IMR-90 (cell line): ENCODE measurements at regions not wholly inside any gene's neighbourhood (a gene's known extent, or its start where the extent isn't known, plus 50 kb on each side); places are given as distances from the start of the nearest gene placed in this dataset.

Experiments used
- ATAC-seq: fragments of 200-7000 bp; cut with Tn5 transposase; 2 replicates; pipeline ENCODE4 v1.9.1; 2020; ENCODE audit warnings: low read depth, mild to moderate bottlenecking, moderate library complexity
- BruUV-seq: library from RNA; stranded (reverse); fragments of 400-500 nt; replicated peaks from 2 replicates; lab custom pipeline; 2021; lab: Mats Ljungman, UMichigan
- CTCF ChIA-PET: fragments of 300-600 bp; formaldehyde crosslinking; extraction: SDS; loops from one replicate; lab custom pipeline; 2021; ENCODE audit warnings: antibody characterized with exemption; lab: Yijun Ruan, JAX
- POLR2A ChIA-PET: fragments of 300-600 bp; sonication (Branson Sonifier 250); formaldehyde crosslinking; loops from one replicate; lab custom pipeline; 2022; ENCODE audit warnings: antibody characterized with exemption; ENCODE audit not compliant: unreplicated experiment; lab: Charles Lee
- DNase-seq: peaks from one replicate; pipeline ENCODE4 v3.0.0; 2013
- H2AFZ ChIP-seq: replicated peaks from 2 replicates; pipeline ENCODE3; 2013; ENCODE audit warnings: low read length, mild to moderate bottlenecking; ENCODE audit not compliant: poor library complexity
- H2AK5ac ChIP-seq: 2 replicates; pipeline ENCODE4 v1.6.1; 2013; ENCODE audit warnings: low read depth, low read length, inconsistent platforms
- H2AK9ac ChIP-seq: replicated peaks from 2 replicates; pipeline ENCODE3; 2013; ENCODE audit warnings: mild to moderate bottlenecking, low read depth, low read length, moderate library complexity; ENCODE audit not compliant: poor library complexity
- H2BK120ac ChIP-seq: 2 replicates; pipeline ENCODE4 v1.6.1; 2013; ENCODE audit warnings: low read depth, low read length, inconsistent platforms
- H2BK15ac ChIP-seq: 3 replicates; pipeline ENCODE4 v1.6.1; 2013; ENCODE audit warnings: low read depth, low read length, inconsistent platforms
- H2BK20ac ChIP-seq: 2 replicates; pipeline ENCODE4 v1.6.1; 2013; ENCODE audit warnings: low read depth, mild to moderate bottlenecking, inconsistent platforms, low read length, moderate library complexity
- H2BK5ac ChIP-seq: 2 replicates; pipeline ENCODE4 v1.6.1; 2013; ENCODE audit warnings: mild to moderate bottlenecking, low read depth, low read length, inconsistent platforms; ENCODE audit not compliant: poor library complexity, severe bottlenecking
- H3K14ac ChIP-seq: replicated peaks from 2 replicates; pipeline ENCODE4 v1.6.1; 2013; ENCODE audit warnings: low read depth, low read length, inconsistent platforms
- H3K18ac ChIP-seq: 2 replicates; pipeline ENCODE4 v1.6.1; 2013; ENCODE audit warnings: low read depth, low read length, control low read depth
- H3K23ac ChIP-seq: 2 replicates; pipeline ENCODE4 v1.6.1; 2013; ENCODE audit warnings: low read depth, low read length, inconsistent platforms
- H3K27ac ChIP-seq: 2 replicates; pipeline ENCODE4 v1.5.1; 2013; ENCODE audit warnings: mild to moderate bottlenecking, control low read depth, low read length; ENCODE audit not compliant: insufficient read depth
- H3K27me3 ChIP-seq: 2 replicates; pipeline ENCODE4 v1.6.1; 2013; ENCODE audit warnings: low read length; ENCODE audit not compliant: control insufficient read depth, insufficient read depth
- H3K36me3 ChIP-seq: 2 replicates; pipeline ENCODE4 v1.6.1; 2013; ENCODE audit warnings: low read length, mixed read lengths; ENCODE audit not compliant: control insufficient read depth, insufficient read depth
- H3K4ac ChIP-seq: 2 replicates; pipeline ENCODE4 v1.6.1; 2013; ENCODE audit warnings: low read depth, low read length, inconsistent platforms
- H3K4me1 ChIP-seq: 2 replicates; pipeline ENCODE4 v1.6.1; 2013; ENCODE audit warnings: low read length, mixed read lengths; ENCODE audit not compliant: control insufficient read depth, insufficient read depth
- H3K4me2 ChIP-seq: 2 replicates; pipeline ENCODE4 v1.6.1; 2013; ENCODE audit warnings: low read depth, mild to moderate bottlenecking, control low read depth, low read length, moderate library complexity
- H3K4me3 ChIP-seq: 2 replicates; pipeline ENCODE4 v1.5.1; 2013; ENCODE audit warnings: low read depth, mild to moderate bottlenecking, control low read depth, low read length, moderate library complexity; ENCODE audit not compliant: insufficient read depth
- H3K56ac ChIP-seq: 2 replicates; pipeline ENCODE4 v1.6.1; 2013; ENCODE audit warnings: low read length, inconsistent platforms; ENCODE audit not compliant: insufficient read depth; ENCODE audit errors: extremely low read depth
- H3K79me1 ChIP-seq, 2 experiments: 2 replicates each; pipeline ENCODE4 v1.6.1; 2013; ENCODE audit warnings: low read length in 2 of 2, inconsistent platforms in 1 of 2, low read depth in 1 of 2
- H3K9ac ChIP-seq: 2 replicates; pipeline ENCODE4 v1.6.1; 2013; ENCODE audit warnings: low read depth, low read length, control low read depth
- H3K9me1 ChIP-seq: 2 replicates; pipeline ENCODE4 v1.6.1; 2013; ENCODE audit warnings: low read length, inconsistent platforms; ENCODE audit not compliant: insufficient read depth
- H3K9me3 ChIP-seq: 2 replicates; pipeline ENCODE4 v1.6.1; 2013; ENCODE audit warnings: low read length; ENCODE audit not compliant: control insufficient read depth, insufficient read depth
- H4K20me1 ChIP-seq: 2 replicates; pipeline ENCODE4 v1.6.1; 2013; ENCODE audit warnings: low read length, inconsistent platforms; ENCODE audit not compliant: insufficient read depth
- H4K5ac ChIP-seq: 2 replicates; pipeline ENCODE4 v1.6.1; 2013; ENCODE audit warnings: mild to moderate bottlenecking, low read depth, low read length, control low read depth
- H4K8ac ChIP-seq, 2 experiments: 2 replicates each; pipeline ENCODE4 v1.6.1; 2013; ENCODE audit warnings: low read depth in 2 of 2, low read length in 2 of 2, control low read depth in 1 of 2, inconsistent platforms in 1 of 2
- H4K91ac ChIP-seq: 2 replicates; pipeline ENCODE4 v1.6.1; 2013; ENCODE audit warnings: low read depth, low read length, inconsistent platforms; ENCODE audit not compliant: insufficient read depth
- BHLHE40 ChIP-seq: fragments of 150-350 bp; IDR thresholded peaks from 2 replicates; pipeline ENCODE4 v1.6.1; 2016; ENCODE audit warnings: mild to moderate bottlenecking, low read depth, low read length
- CEBPB ChIP-seq: IDR thresholded peaks from 2 replicates; pipeline ENCODE4 v1.6.1; 2012; ENCODE audit warnings: low read depth, low read length, improper control_type of control experiment
- CHD1 ChIP-seq: IDR thresholded peaks from 2 replicates; pipeline ENCODE4 v1.6.1; 2012; ENCODE audit warnings: low read depth, low read length, improper control_type of control experiment
- CTCF ChIP-seq: conservative IDR thresholded peaks from 2 replicates; pipeline ENCODE4 v1.5.1; 2012; ENCODE audit warnings: mild to moderate bottlenecking, low read depth, low read length, improper control_type of control experiment
- ELK1 ChIP-seq: fragments of 150-350 bp; IDR thresholded peaks from 2 replicates; pipeline ENCODE4 v1.6.1; 2016; ENCODE audit warnings: low read depth, mild to moderate bottlenecking, low read length, moderate library complexity, borderline replicate concordance
- FOS ChIP-seq: fragments of 150-350 bp; IDR thresholded peaks from 2 replicates; pipeline ENCODE4 v1.6.1; 2016; ENCODE audit warnings: low read depth, low read length
- MAFK ChIP-seq: IDR thresholded peaks from 2 replicates; pipeline ENCODE4 v1.6.1; 2012; ENCODE audit warnings: low read depth, low read length, improper control_type of control experiment
- MAZ ChIP-seq: IDR thresholded peaks from 2 replicates; pipeline ENCODE4 v1.6.1; 2012; ENCODE audit warnings: low read depth, mild to moderate bottlenecking, low read length, improper control_type of control experiment, moderate library complexity, borderline replicate concordance
- POLR2A ChIP-seq: IDR thresholded peaks from 2 replicates; pipeline ENCODE4 v1.6.1; 2012; ENCODE audit warnings: mild to moderate bottlenecking, low read depth, low read length
- RAD21 ChIP-seq: IDR thresholded peaks from 2 replicates; pipeline ENCODE4 v1.6.1; 2012; ENCODE audit warnings: low read length, improper control_type of control experiment
- RCOR1 ChIP-seq: IDR thresholded peaks from 2 replicates; pipeline ENCODE4 v1.6.1; 2012; ENCODE audit warnings: mild to moderate bottlenecking, low read length, improper control_type of control experiment; ENCODE audit not compliant: insufficient replicate concordance
- RFX5 ChIP-seq: IDR thresholded peaks from 2 replicates; pipeline ENCODE4 v1.8.0; 2012; ENCODE audit warnings: low read depth, mild to moderate bottlenecking, low read length, moderate library complexity
- SMC3 ChIP-seq: fragments of 150-350 bp; IDR thresholded peaks from 2 replicates; pipeline ENCODE4 v1.6.1; 2016; ENCODE audit warnings: low read depth, mild to moderate bottlenecking, antibody characterized with exemption, low read length, moderate library complexity
- USF2 ChIP-seq: fragments of 150-350 bp; IDR thresholded peaks from 2 replicates; pipeline ENCODE4 v1.6.1; 2017; ENCODE audit warnings: mild to moderate bottlenecking, antibody characterized with exemption, low read length, low read depth
- WGBS, 2 experiments: methylation state at CpG; one replicate each; pipeline versions ENCODE4 v1.1.5 to v1.1.7; 2013; ENCODE audit warnings: missing lambda C conversion rate in 2 of 2; ENCODE audit not compliant: insufficient read length in 1 of 2; ENCODE audit errors: extremely low coverage in 2 of 2; 5-methylcytosine and 5-hydroxymethylcytosine counted together
- dilution Hi-C: fragments of 300-500 bp; cut with HindIII; formaldehyde crosslinking; loops from one replicate; pipeline ENCODE4 v1.14.3; 2018; ENCODE audit warnings: low sequenced_read_pairs; ENCODE audit not compliant: unreplicated experiment
- in situ Hi-C: fragments of 300-500 bp; cut with MboI; formaldehyde crosslinking; loops from 3 replicates; pipeline ENCODE4 v1.14.3; 2019; ENCODE audit warnings: low sequenced_read_pairs, inconsistent platforms, mixed read lengths
- intact Hi-C: fragments of 100-400 bp; cut with micrococcal nuclease; formaldehyde crosslinking; loops from 2 replicates; pipeline ENCODE4 v1.10.0; 2022

- dilution Hi-C loops (no loop called here), intact Hi-C loops (no loop called here), in situ Hi-C loops (no loop called here)
- no CpG with 5 or more reads among the region's 6 CpGs for WGBS, 2 experiments
- H3K27me3 ChIP-seq = no peaks in the 10 kb centered on the region
- peak overlapping the region; percentile 78; the same call in 1 of the 2 replicates for H4K91ac ChIP-seq
- peak overlapping the region; percentile 90; the same call in 1 of the 3 replicates for H2BK15ac ChIP-seq
- BruUV-seq = no TSS peak
- peak overlapping the region; percentile 54 for H3K23ac ChIP-seq
- no peak overlapping the region for H2AK5ac ChIP-seq
- no peaks in the 10 kb centered on the region for H3K36me3 ChIP-seq
- H4K20me1 ChIP-seq = no peaks in the 10 kb centered on the region
- no peaks in the 10 kb centered on the region for H3K9me1 ChIP-seq
- no peaks in the 10 kb centered on the region for H3K9me3 ChIP-seq
- H2BK20ac ChIP-seq = peak overlapping the region; percentile 73
- peak overlapping the region; percentile 89 for H3K14ac ChIP-seq
- H3K4ac ChIP-seq = peak overlapping the region; percentile 71
- peak overlapping the region; percentile 39 for H3K56ac ChIP-seq
- ChIA-PET CTCF (no interaction called here), POLR2A (no interaction called here)
- peak overlapping the region; percentile 95; the same call in 1 of the 2 replicates for H4K5ac ChIP-seq
- peak overlapping the region; percentile 47 for H3K27ac ChIP-seq
- peak; percentile 81 for ATAC-seq
- H3K4me3 ChIP-seq = peak overlapping the region; percentile 46; the same call in 1 of the 2 replicates
- H2BK120ac ChIP-seq = peak overlapping the region; percentile 75
- H3K4me1 ChIP-seq = peaks cover 6% of the 10 kb centered on the region
- H4K8ac ChIP-seq = peak overlapping the region; percentile 32 to 65; a peak in 3 of 4 replicates
- peak overlapping the region; percentile 82 for H2AFZ ChIP-seq
- peak overlapping the region; percentile 95 for H3K4me2 ChIP-seq
- TF ChIP-seq MAFK = no peak
- no peak for TF ChIP-seq RFX5
- TF ChIP-seq CEBPB = no peak
- TF ChIP-seq CHD1 = no peak
- no peak for TF ChIP-seq ELK1
- no peak for TF ChIP-seq BHLHE40
- no peak for TF ChIP-seq SMC3
- no peak for TF ChIP-seq RCOR1
- no peak for TF ChIP-seq MAZ
- no peak for TF ChIP-seq POLR2A
- no peak for TF ChIP-seq FOS
- no peak for TF ChIP-seq USF2
- no peak for TF ChIP-seq CTCF
- TF ChIP-seq RAD21 = no peak
- peak overlapping the region; percentile 94 for H3K18ac ChIP-seq
- peak overlapping the region; percentile 69; the same call in 1 of the 2 replicates for H3K9ac ChIP-seq
- DNase-seq = peak; percentile 66
- H3K79me1 ChIP-seq = no peaks in the 10 kb centered on the region
- peak overlapping the region; percentile 74 for H2BK5ac ChIP-seq
- no peak overlapping the region for H2AK9ac ChIP-seq
Measured at GRCh38 chr4:124415146-124415545, 297.4 kb downstream of the ANKRD50 start.
